GM21515 (cell line): ENCODE measurements at regions not wholly inside any gene's neighbourhood (a gene's known extent, or its start where the extent isn't known, plus 50 kb on each side); places are given as distances from the start of the nearest gene placed in this dataset.

ENCODE experiments used
- ATAC-seq: cut with Tn5 transposase; IDR thresholded peaks from one replicate; pipeline ENCODE4 v1.9.1; 2021; ENCODE audit not compliant: unreplicated experiment

GRCh38 chr5:68379275-68380036 is 163.9 kb downstream of the PIK3R1 start:
- ATAC-seq = no peak

DNA sequence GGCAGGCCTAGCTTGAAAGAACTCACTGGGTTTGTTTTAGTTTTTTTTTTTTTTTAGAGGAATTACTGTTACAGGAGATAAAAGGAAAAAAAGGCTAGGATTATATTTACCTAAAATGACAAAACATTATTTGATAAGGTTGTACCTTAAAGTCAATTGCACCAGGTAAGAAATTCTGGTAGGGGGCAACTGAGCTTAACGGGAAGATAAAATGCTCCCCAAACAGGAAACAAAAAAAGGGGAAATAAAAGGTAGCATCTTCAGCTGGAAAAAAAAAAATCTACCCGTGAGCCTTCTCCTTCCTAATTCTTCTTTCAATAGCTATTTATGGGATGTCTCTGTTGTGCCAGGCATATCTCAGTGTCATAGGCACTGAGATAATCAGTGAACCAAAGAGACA is 164.5 kb downstream of the PIK3R1 start:
- no peak for ATAC-seq

GRCh38 chr5:68381060-68381459 is 165.5 kb downstream of the PIK3R1 start:
- no peak for ATAC-seq

GRCh38 chr5:68381909-68382308 is 166.4 kb downstream of the PIK3R1 start:
- ATAC-seq = no peak

GRCh38 chr5:68382640-68383039 is 167.1 kb downstream of the PIK3R1 start:
- no peak for ATAC-seq

DNA sequence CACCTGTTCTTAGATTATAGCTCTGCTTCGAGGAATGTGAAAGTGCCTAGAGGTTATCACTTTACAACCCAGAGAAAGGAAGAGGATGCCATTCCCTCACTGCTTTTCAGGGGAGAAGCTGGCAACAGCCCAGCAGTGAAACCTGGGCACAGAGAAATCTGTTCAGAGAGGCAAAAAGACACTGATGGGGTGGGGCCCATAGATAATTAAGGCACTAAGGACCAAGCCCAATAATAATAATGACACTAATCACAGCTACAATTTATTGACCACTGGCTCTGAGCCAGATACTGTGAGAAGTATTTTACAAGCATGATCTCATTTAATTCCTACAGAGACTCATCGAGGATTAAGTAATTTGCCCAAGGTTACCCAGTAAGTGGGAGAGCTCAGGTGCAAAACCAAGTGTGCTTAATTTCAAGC is 168.3 kb downstream of the PIK3R1 start:
- no peak for ATAC-seq

- ATAC-seq = no peak
Measured at GRCh38 chr5:68384936-68385594, 169.5 kb downstream of the PIK3R1 start.

DNA sequence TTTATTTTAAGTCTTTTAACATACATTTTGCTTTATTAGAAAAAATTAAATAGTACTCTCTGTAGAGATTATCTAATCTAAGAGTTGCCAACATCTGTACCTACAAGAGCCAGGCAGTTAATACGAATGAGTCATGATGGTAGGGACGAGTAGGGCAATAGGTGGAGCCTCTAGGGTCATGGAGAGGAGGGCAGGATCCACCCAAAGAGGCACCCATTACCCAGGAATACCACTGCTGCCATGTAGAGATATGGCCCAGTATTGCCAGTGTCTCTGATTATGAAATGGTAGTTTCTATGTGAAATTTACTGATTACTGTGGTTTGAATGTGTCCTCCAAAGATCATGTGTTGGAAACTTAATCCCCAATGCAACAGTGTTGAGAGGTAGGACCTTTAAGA is 170.4 kb downstream of the PIK3R1 start:
- ATAC-seq = no peak

GRCh38 chr5:68387074-68387796 is 171.7 kb downstream of the PIK3R1 start:
- no peak for ATAC-seq

DNA sequence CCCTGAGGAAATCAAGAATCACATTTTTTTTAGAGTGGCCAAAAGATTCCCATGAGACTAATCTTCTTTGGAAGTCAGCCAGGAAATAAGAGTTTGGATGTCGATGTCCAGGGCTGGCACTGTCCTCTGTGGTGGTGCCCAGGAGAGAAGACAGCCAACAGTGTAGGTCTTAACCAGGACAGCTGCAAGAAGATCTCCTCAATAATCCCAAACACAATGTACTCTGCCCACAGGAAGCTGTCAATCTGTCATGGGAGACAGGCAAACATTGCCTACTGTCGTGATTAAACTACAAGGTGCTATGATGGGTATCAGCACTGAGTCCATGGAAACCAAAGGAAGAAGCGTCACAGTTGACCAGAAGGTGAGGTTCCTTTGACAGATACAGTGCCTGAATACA is 174.1 kb downstream of the PIK3R1 start:
- no peak for ATAC-seq

DNA sequence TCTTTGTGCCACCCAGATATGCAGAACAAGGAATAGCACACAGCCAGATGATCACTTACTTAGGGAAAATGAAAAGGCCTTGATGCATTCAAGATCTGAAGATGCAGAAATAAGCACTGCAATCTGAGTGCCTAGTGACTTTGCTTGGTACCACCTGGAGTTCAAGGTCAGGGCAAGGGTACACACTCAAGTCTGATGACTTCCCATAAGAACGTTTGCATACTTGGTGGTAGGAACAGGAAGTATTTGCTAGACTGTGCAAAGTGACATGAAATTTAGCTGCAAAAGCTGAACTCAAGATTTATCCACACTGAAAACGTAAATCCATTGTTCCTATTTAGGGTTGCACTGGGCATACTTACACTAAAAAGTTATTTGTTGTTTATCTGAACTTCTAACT is 177.1 kb downstream of the PIK3R1 start:
- ATAC-seq = no peak

DNA sequence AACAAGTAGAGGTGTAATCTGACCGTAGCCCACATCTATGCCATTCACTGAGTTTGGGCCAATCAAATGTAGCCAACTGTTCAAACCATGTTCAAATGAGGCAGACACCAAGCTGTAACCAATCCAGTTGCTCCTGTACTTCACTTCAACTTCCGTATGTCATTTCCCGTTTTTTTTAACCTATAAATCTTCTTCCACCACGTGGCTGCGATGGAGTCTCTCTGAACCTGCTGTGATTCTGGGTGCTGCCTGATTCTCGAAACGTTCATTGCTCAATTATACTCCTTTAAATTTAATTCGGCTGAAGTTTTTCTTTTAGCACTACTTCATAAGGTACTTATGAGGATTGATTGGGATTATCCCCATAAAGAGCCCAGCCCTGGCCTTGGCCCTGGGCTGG is 179.7 kb downstream of the PIK3R1 start:
- ATAC-seq = no peak

GRCh38 chr5:68395926-68396511 is 180.5 kb downstream of the PIK3R1 start:
- ATAC-seq = no peak

DNA sequence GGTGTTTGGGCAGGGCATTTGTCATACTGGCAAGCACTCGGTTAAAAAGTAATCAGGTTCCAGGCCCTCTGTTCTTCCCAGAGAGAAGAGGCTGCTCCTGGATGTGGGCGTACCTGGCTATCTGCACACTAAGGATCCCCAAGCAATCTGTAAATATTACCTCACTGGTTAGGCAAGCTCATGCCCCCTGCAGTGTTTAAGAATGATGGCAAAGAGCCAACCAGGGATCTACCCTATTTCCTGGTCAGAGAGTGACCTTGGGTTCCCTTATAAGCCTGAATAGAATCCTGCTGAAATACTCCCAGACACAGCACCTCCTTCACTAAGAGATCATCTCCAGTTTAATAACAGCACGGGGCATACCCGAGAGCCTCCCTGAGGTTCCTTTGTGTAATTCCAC is 181.2 kb downstream of the PIK3R1 start:
- ATAC-seq = no peak

- ATAC-seq = no peak
Measured at GRCh38 chr5:68398146-68398812, 182.7 kb downstream of the PIK3R1 start.

DNA sequence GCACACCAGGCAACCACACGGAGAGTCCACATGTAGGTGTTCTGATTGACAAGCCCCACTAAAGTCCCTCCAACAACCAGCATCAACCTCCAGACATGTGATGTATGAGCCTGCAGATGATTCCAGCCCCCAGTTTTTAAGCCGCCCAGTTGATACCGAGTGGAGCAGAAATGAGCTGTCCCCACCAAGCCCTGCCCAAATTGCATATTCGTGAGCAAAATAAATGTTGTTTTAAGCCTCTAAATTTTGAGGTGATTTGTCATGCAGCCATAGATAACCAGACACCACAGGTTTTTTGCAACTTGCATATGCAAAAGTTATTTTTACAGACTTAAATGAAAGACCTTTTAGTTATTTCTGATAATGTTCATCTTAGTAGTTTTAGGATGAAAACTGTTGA is 187.7 kb downstream of the PIK3R1 start:
- no peak for ATAC-seq

DNA sequence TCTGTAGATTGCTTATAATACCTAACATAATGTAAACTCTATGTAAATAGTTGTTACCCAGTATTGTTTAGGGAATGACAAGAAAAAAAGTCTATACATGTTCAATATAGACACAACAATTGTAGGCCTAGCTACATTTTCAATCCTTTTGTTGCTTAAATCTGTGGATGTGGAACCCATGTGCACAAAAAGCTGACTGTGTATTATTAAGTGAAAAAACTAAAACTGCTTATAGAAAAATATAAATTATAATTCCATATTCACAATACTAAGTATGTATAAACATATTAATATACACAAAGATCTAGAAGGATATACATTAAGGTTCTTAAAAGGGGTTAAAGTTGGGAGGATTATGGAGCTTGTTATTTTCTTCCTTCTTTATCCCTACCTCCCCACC is 188.7 kb downstream of the PIK3R1 start:
- ATAC-seq = no peak

- no peak for ATAC-seq
Measured at GRCh38 chr5:68405026-68405684, 189.6 kb downstream of the PIK3R1 start.

DNA sequence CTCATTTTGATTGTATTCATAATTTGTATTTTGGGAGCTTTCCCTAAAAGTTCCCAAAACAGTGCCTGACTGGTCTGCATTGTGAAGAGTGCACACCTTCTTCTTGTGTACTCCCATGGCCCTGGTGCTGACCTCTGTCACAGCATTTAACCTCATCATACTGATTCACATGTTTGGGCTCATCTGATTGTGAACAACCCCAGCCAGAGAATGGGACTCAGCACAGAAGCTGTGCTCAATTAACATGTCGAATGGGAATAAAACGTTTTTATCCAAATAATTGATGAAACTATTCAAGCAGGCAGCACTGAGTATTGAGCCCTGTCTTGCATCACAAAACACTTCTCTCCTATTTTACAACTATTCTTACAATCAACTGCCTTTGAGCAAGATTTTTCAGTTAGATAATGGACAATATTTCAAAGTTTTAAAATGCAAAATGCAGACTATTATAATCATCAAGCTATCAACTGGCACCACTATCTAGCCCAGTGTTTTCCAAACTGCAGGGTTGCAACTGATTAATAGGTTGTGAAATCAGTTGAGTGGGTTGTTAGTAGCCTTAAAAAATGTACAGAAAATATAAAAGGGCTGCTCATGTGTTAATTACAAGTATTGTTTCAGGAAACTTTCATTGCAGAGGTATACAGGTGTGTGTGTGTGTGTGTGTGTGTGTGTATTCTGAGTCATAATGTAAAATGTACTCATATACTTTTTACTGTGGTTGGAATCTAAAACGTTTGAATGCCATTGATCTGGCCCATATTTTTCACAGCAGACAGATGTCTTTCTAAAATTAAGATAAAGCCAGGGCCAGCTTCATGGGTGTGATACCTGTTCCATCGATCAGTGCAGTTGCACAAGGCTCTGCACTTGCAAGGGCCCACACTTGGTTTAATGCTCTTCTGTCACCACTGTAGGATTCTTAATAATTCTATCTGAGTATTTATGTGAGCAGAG is 190.5 kb downstream of the PIK3R1 start:
- ATAC-seq = peak; percentile 7
